Testis (tissue), 2 donors: ENCODE measurements at regions not wholly inside any gene's neighbourhood (a gene's known extent, or its start where the extent isn't known, plus 50 kb on each side); places are given as distances from the start of the nearest gene placed in this dataset.

Source experiments
- POLR2A ChIP-seq: fragments of 450-650 bp; IDR thresholded peaks from one replicate; pipeline ENCODE4 v1.6.1; 2017; ENCODE audit warnings: antibody characterized with exemption, mild to moderate bottlenecking, moderate library complexity
- TF ChIP-seq, protein P1 (sequence below), 3 experiments: fragments of 450-650 bp in 2 of 3; fragments of 200-600 bp in 1 of 3; sonication (generic) in 1 of 3; IDR thresholded peaks; one replicate each; pipeline ENCODE4 v1.5.1; 2016 to 2019; ENCODE audit warnings: antibody characterized with exemption in 3 of 3, mild to moderate bottlenecking in 2 of 3, moderate library complexity in 1 of 3

DNA sequence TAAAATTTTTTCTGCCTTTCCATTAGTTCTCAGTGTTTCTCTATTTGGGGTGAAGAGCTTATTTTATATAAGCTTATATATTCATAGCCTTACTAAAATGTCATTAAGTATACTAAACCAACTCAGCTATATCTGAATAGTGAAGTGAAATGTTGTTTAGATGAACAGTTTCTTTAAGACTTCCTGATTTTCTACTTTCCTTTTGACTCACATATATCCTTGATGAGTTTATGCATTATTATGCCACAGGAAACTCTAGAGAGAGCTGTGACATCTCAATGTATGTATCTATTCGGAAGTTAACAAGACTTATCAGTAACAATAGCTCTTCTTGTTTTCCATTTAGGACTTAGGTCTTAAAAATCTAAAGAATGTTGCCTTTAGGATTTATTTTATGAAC lies 1491.8 kb upstream of the IGFBP7 start:
- TF ChIP-seq, protein P1, sequence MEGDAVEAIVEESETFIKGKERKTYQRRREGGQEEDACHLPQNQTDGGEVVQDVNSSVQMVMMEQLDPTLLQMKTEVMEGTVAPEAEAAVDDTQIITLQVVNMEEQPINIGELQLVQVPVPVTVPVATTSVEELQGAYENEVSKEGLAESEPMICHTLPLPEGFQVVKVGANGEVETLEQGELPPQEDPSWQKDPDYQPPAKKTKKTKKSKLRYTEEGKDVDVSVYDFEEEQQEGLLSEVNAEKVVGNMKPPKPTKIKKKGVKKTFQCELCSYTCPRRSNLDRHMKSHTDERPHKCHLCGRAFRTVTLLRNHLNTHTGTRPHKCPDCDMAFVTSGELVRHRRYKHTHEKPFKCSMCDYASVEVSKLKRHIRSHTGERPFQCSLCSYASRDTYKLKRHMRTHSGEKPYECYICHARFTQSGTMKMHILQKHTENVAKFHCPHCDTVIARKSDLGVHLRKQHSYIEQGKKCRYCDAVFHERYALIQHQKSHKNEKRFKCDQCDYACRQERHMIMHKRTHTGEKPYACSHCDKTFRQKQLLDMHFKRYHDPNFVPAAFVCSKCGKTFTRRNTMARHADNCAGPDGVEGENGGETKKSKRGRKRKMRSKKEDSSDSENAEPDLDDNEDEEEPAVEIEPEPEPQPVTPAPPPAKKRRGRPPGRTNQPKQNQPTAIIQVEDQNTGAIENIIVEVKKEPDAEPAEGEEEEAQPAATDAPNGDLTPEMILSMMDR (IDR thresholded peaks at IDR 0.05), result no peak
- TF ChIP-seq POLR2A, result no peak
